ENCODE measurements at regions not wholly inside any gene's neighbourhood (a gene's known extent, or its start where the extent isn't known, plus 50 kb on each side); places are given as distances from the start of the nearest gene placed in this dataset.

DNA sequence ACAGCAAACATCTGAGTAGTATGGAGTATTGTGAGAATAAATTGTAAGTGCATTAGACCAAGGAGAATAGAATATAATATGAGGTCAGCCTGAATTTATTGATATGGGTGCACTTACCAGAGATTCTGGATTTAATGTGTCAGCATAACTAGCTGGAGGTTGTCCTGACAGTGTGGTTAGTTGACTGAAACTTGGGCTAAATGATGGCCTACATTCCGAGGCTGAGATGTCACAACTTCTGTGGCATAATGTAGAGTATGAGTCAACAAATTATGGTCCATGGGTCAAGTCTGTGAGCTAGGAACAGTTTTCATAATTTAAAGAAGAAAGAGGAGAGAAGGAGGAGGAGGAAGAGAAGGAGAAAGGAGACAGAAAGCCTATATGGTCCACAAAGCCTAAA lies 127.6 kb downstream of the QPCT start:
- no peak for DNase-seq (ENCODE audit: low spot score)

DNA sequence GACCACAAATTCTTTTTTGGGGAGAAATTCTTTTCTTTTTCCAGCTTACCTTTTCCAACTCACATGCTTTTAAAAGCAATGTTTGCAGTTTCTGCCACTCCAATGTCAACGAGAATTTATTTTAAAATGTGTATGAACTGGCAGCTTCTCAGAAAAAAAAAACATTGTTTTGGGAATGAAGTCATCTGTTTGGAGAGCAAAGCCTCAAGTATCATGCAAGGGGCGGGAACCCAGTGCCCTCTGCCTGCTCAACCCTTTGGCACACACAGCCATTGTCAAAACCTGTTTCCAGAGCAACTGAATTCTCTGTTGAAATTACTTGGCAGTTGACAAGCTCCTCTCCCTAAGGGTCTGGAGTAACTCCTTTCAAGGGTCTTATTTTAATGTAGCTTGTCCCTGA lies 128.5 kb downstream of the QPCT start:
- DNase-seq (ENCODE audit: low spot score): no peak

DNA sequence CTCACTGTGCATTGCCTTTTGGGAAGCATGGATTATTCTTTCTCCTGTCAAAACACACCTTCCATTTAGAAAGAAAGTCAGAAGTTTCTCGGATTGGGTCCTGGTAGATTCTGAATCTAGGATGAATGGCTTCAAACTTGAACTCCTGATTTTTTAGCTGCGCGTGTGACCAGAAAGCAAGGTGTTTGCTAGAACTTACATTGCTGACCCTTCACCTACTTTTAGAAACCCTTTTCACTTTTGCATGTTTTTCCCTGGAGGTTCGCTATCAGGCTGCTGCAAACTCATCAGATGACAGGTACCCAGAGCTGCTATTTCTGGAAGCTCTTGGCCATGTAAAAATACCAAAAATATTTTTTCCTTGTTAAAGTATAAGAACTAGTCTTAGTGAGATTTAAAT lies 132.0 kb downstream of the QPCT start:
- DNase-seq (ENCODE audit: low spot score): no peak

- DNase-seq (ENCODE audit: low spot score): no peak
These were observed 133.5 kb downstream of the QPCT start for GRCh38 chr2:37477921-37478320.

GRCh38 chr2:37481244-37481643 lies 136.8 kb downstream of the QPCT start:
- DNase-seq (ENCODE audit: low spot score): no peak

DNA sequence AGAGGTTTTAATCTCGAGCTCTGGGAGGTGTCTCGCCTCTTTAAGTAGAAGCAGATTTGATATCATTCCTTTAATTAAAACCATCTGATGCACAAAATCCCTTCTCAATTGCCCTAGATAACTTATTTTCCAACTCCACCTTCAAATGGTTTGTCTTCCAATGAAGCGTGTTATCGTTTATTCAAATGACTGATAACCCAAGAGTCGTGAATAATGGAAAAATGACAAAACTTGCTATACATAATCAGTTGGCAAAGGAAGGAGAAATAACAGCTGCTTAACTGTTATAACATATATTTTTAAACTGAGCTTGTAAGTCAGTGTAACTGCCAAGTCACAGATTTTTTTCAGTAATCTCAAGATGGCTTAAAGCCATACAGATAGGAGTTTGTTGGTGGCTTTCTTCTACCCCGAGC lies 144.6 kb downstream of the QPCT start:
- no peak for DNase-seq (ENCODE audit: low spot score)

- no peak for DNase-seq (ENCODE audit: low spot score)
These were observed 145.1 kb downstream of the QPCT start for GRCh38 chr2:37489536-37489935.

DNA sequence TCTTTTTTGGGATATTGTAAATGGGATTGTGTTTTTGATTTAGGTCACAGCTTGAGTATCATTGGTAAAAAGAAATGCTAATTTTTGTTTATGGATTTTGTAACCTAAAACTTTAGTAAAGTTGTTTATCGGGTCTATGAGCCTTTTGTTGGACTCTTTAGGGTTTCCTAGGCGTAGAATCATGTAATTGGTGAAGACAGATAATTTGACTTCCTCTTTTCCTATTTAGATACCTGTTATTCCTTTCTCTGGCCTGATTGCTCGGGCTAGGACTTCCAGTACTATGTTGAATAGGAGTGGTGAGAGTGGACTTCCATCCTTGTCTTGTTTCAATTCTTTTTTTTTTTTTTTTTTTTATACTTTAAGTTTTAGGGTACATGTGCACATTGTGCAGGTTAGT lies 149.0 kb downstream of the QPCT start:
- no peak for DNase-seq (ENCODE audit: low spot score)

- DNase-seq (ENCODE audit: low spot score): no peak
These were observed 154.7 kb downstream of the QPCT start for GRCh38 chr2:37499113-37499512.

DNA sequence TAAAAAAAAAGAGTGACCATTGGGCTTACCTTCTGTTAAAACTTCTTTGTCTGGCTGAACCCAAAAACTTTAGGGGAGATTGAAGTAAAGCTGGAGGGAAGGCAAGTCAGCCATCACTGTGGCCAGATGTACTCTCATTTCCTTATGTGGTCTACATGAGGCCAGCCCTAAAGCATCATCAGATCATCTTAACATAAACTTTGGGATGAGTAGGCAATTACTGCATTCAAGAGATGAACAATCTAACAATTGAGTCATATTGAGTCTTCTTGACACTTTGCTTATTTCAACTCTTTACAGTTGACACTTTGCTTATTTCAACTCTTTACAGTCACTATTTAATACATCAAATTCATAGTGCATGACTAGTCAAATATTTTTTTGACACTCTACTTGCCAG lies 155.6 kb downstream of the QPCT start:
- no peak for DNase-seq (ENCODE audit: low spot score)

GRCh38 chr2:37501113-37501512 lies 156.7 kb downstream of the QPCT start:
- no peak for DNase-seq (ENCODE audit: low spot score)

GRCh38 chr2:37506407-37507050 lies 162.1 kb downstream of the QPCT start:
- no peak for DNase-seq (ENCODE audit: low spot score)

DNA sequence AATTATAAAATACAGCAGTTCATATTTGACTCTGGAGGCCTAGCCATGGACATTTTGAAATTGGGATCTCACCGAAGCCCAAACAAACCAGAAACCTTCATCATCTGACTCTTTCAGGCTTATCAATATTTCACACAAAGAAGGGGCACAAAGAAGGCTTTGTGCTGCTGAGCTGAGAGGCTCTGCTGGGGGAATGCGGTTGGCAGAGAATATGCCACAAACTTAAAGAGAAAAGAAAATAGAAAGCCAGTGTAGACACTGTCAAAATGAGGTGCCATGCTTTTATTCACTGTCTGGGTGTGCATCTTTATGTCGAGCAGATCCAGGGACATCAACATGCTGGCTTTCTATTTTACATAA lies 162.6 kb downstream of the QPCT start:
- no peak for DNase-seq (ENCODE audit: low spot score)

GRCh38 chr2:37507703-37508102 lies 163.3 kb downstream of the QPCT start:
- no peak for DNase-seq (ENCODE audit: low spot score)

GRCh38 chr2:37512971-37513370 lies 158.5 kb downstream of the CDC42EP3 start:
- DNase-seq (ENCODE audit: low spot score): no peak

DNA sequence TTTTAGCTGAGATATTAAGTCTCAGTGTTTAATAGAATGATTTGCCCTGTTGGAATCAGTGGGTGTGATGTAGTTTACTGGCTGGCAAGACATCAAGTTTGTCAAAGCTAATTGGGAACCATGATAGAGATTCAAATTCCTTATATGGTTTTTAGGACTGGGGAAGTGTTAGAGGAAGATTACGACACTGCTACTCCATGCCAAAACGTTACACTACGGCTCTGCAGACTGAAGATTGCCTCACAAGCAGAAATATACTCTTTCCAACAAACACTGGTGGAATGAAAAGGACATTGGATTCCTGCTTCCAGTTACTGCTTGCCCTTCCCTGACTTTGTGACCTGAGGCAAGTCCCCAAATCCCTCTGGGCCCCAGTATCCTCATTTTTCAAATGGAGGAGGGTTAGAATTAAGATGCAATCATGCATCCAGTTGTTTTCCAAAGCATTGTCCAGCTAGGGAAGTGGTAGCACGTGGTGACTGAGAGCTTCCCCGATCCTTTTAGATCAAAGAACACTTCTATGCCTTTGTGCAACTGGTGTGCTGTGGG lies 147.6 kb downstream of the CDC42EP3 start:
- DNase-seq (ENCODE audit: low spot score): no peak

DNA sequence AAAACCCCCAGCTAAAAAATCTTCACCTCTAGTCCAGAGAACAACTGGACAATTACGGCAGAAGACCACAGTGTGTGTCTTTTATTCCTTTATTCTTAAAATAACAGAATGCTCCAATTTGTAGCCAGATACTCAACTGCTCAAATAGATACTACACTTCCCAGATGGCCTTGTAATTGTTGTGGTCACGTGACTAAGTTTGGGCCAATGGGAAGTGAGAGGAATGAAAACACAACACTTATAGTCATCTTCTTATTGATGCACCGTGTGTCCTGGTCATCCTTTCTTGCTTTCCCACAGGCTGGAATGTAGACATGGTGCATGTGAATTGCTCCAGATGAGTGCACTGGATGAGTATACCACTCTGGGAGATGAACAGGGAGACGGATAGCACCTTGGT lies 145.1 kb downstream of the CDC42EP3 start:
- no peak for DNase-seq (ENCODE audit: low spot score)

GRCh38 chr2:37526856-37527255 lies 144.6 kb downstream of the CDC42EP3 start:
- no peak for DNase-seq (ENCODE audit: low spot score)

DNA sequence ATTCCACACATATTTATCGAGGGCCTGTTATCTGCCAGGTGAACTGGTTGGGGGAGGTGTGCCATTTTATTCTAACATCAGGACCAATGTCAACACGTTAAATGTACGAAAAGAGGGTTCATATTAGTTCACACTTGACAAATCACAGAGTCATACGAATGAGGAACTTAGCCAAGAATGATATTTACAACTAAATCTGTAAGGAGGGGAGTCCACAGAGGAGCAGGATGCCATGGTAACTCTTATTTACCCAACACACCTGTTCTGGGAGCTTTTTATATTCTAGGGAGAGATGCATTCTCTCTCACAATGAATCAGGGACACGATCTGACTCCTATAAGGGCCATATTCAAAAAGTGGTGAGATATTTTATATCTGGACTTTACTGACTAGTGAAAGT lies 144.1 kb downstream of the CDC42EP3 start:
- DNase-seq (ENCODE audit: low spot score): no peak

DNA sequence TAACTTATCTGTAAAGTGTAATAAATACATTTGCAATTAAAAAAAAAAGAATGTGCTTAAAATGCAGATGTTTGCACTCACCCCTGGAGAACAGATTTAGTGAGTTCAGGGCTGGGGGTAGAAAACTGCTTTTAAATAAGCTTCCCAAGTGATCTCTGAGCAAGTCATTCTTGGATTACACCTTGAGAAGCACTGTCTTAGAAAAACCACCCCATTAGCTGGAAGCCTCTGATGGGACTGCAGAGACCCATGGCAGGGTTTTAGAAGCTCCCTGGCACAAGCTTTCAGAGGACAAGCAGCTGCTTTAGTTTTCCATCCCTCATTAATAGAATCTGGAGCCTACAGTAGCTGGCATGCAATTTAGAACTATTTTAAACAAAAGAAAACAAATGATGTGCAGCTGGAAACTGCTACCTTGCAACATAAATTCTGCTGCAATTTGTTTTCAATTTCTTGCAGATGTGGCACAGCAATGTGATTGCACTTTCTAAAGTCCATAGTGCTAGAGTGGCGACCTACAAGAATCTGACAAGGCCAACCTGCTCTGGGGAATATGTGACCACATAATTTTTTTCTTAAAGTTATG lies 141.5 kb downstream of the CDC42EP3 start:
- no peak for DNase-seq (ENCODE audit: low spot score)

DNA sequence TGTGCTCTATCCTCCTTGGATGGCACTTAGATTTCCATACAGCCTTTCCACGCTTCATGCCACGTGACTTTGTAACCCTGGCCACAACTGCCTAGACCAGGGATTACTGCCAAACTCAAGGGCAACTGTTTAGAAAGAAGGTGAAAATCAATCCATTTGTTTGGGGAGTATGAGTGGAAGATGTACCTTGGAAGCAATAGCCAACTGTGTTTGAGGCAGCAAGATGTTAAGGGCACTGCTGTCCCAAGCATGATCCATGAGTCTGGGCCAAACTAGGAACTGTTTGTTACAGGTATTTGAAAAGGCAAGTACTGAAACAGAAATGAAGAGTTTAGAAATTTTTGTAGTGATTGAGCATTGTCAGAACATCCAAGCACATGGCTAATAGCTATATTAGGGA lies 138.9 kb downstream of the CDC42EP3 start:
- no peak for DNase-seq (ENCODE audit: low spot score)

GRCh38 chr2:37537316-37537715 lies 134.1 kb downstream of the CDC42EP3 start:
- DNase-seq (ENCODE audit: low spot score): no peak

GRCh38 chr2:37541516-37541915 lies 129.9 kb downstream of the CDC42EP3 start:
- DNase-seq (ENCODE audit: low spot score): no peak

DNA sequence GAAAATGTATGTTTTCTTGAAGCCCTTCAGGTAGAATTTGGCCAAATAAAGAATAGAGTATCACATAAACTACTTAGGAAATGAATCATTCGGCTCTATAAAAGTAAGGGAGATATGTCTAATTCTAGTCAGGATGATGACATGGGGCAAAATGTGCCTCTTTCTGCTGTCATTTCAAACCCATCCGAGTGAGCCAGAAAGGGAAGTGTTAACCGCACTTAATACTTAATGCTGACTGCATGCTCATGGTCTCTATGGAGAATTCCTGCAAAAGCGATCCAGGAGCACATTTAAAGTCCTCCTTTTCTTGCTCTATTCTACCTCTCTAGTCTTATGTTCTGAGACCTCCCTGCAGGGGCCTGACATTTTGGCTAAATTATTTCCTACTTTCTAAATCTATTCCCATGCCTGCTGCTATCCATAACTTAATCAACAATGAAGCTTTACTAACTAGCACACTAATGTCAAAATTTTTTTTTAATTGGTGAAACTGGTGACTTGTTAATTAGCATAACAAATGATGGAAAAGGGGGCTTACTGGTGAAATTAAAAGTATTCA lies 127.4 kb downstream of the CDC42EP3 start:
- no peak for DNase-seq (ENCODE audit: low spot score)

Measured in iPS-NIHi11 (cell line).